MG63 (cell line): ENCODE measurements at regions not wholly inside any gene's neighbourhood (a gene's known extent, or its start where the extent isn't known, plus 50 kb on each side); places are given as distances from the start of the nearest gene placed in this dataset.
A peak's percentile ranks its signal among the peaks of the same experiment; 100 is the strongest.
"Not testable (repeated sequence)": the region's sequence is repeated elsewhere in the genome, so short reads cannot be mapped to it uniquely, and the experiment has no call there.

Source experiments
- DNase-seq: peaks from one replicate; pipeline ENCODE4 v3.0.0-alpha.2; 2020
- H3K27me3 ChIP-seq: fragments of 250-450 bp; sonication (Bioruptor Pico); 2 replicates; pipeline ENCODE4 v1.5.1; 2020; ENCODE audit warnings: mild to moderate bottlenecking, moderate library complexity
- H3K36me3 ChIP-seq: fragments of 250-450 bp; sonication (Bioruptor Pico); 2 replicates; pipeline ENCODE4 v1.5.1; 2020; ENCODE audit warnings: mild to moderate bottlenecking, moderate library complexity
- H3K4me3 ChIP-seq: fragments of 250-450 bp; sonication (Bioruptor Pico); 2 replicates; pipeline ENCODE4 v1.5.1; 2020; ENCODE audit warnings: mild to moderate bottlenecking, moderate library complexity
- H3K9me3 ChIP-seq: fragments of 250-450 bp; sonication (Bioruptor Pico); 2 replicates; pipeline ENCODE4 v1.5.1; 2020; ENCODE audit warnings: mild to moderate bottlenecking, moderate library complexity

- Histone ChIP-seq H3K27me3 (no peaks in the 10 kb centered on the region), H3K36me3 (no peaks in the 10 kb centered on the region), H3K4me3 (no peak overlapping the region), H3K9me3 (peaks cover 7% of the 10 kb centered on the region)
- DNase-seq: no peak
These were observed 177.5 kb downstream of the MTCL1 start for GRCh38 chr18:8882632-8883408.

GRCh38 chr18:8883409-8883668 lies 178.0 kb downstream of the MTCL1 start:
- H3K4me3 ChIP-seq: no peak overlapping the region

GRCh38 chr18:8887877-8888276 lies 182.5 kb downstream of the MTCL1 start:
- not testable (repeated sequence) for H3K4me3 ChIP-seq, H3K36me3 ChIP-seq, H3K27me3 ChIP-seq, DNase-seq
- H3K9me3 ChIP-seq: peaks cover 14% of the 10 kb centered on the region

More at GRCh38 chr18:8883409-8883668, 178.0 kb downstream of the MTCL1 start:
- no peaks in the 10 kb centered on the region for H3K27me3 ChIP-seq
- peaks cover 13% of the 10 kb centered on the region for H3K9me3 ChIP-seq
- no peak for DNase-seq
- no peaks in the 10 kb centered on the region for H3K36me3 ChIP-seq

- no peaks in the 10 kb centered on the region for H3K36me3 ChIP-seq
- H3K9me3 ChIP-seq: peaks cover 12% of the 10 kb centered on the region
- no peak overlapping the region for H3K4me3 ChIP-seq
- H3K27me3 ChIP-seq: no peaks in the 10 kb centered on the region
- no peak for DNase-seq
These were observed 184.1 kb downstream of the MTCL1 start for GRCh38 chr18:8889489-8889888.

GRCh38 chr18:8890503-8890902 lies 185.1 kb downstream of the MTCL1 start:
- DNase-seq: not testable (repeated sequence)
- H3K9me3 ChIP-seq: peaks cover 12% of the 10 kb centered on the region

GRCh38 chr18:8890957-8891464 lies 185.7 kb downstream of the MTCL1 start:
- H3K4me3 ChIP-seq: no peak overlapping the region
- H3K27me3 ChIP-seq: no peaks in the 10 kb centered on the region
- no peaks in the 10 kb centered on the region for H3K36me3 ChIP-seq
- H3K9me3 ChIP-seq: peaks cover 12% of the 10 kb centered on the region
- peak; percentile 71 for DNase-seq

More at GRCh38 chr18:8890503-8890902, 185.1 kb downstream of the MTCL1 start:
- H3K4me3 ChIP-seq, H3K27me3 ChIP-seq, H3K36me3 ChIP-seq: not testable (repeated sequence)

- Histone ChIP-seq H3K27me3 (no peaks in the 10 kb centered on the region), H3K4me3 (no peak overlapping the region), H3K9me3 (peaks cover 12% of the 10 kb centered on the region), H3K36me3 (no peaks in the 10 kb centered on the region)
- no peak for DNase-seq
These were observed 187.9 kb downstream of the MTCL1 start for GRCh38 chr18:8893221-8893620.

GRCh38 chr18:8893628-8894231 lies 188.4 kb downstream of the MTCL1 start:
- no peak overlapping the region for H3K4me3 ChIP-seq
- no peak for DNase-seq
- peaks cover 11% of the 10 kb centered on the region for H3K9me3 ChIP-seq
- no peaks in the 10 kb centered on the region for H3K27me3 ChIP-seq
- H3K36me3 ChIP-seq: no peaks in the 10 kb centered on the region

GRCh38 chr18:8894823-8895222 lies 189.5 kb downstream of the MTCL1 start:
- Histone ChIP-seq H3K27me3 (no peaks in the 10 kb centered on the region), H3K9me3 (peaks cover 9% of the 10 kb centered on the region), H3K36me3 (no peaks in the 10 kb centered on the region), H3K4me3 (no peak overlapping the region)
- no peak for DNase-seq

- Histone ChIP-seq H3K4me3 (no peak overlapping the region), H3K36me3 (no peaks in the 10 kb centered on the region), H3K27me3 (no peaks in the 10 kb centered on the region), H3K9me3 (peaks cover 9% of the 10 kb centered on the region)
- no peak for DNase-seq
These were observed 190.0 kb downstream of the MTCL1 start for GRCh38 chr18:8895341-8895740.

GRCh38 chr18:8895987-8896619 lies 190.7 kb downstream of the MTCL1 start:
- peak; percentile 86 for DNase-seq

GRCh38 chr18:8899000-8899399 lies 193.6 kb downstream of the MTCL1 start:
- Histone ChIP-seq H3K27me3 (no peaks in the 10 kb centered on the region), H3K36me3 (no peaks in the 10 kb centered on the region), H3K4me3 (no peak overlapping the region), H3K9me3 (peaks cover 16% of the 10 kb centered on the region)
- DNase-seq: no peak

More at GRCh38 chr18:8895987-8896619, 190.7 kb downstream of the MTCL1 start:
- Histone ChIP-seq H3K4me3 (no peak overlapping the region), H3K9me3 (peaks cover 9% of the 10 kb centered on the region), H3K36me3 (no peaks in the 10 kb centered on the region), H3K27me3 (no peaks in the 10 kb centered on the region)

GRCh38 chr18:8900552-8900951 lies 195.2 kb downstream of the MTCL1 start:
- Histone ChIP-seq H3K4me3 (no peak overlapping the region), H3K36me3 (no peaks in the 10 kb centered on the region), H3K9me3 (peaks cover 16% of the 10 kb centered on the region), H3K27me3 (no peaks in the 10 kb centered on the region)
- no peak for DNase-seq

GRCh38 chr18:8901019-8901418 lies 195.7 kb downstream of the MTCL1 start:
- Histone ChIP-seq H3K4me3 (no peak overlapping the region), H3K27me3 (no peaks in the 10 kb centered on the region), H3K36me3 (no peaks in the 10 kb centered on the region), H3K9me3 (peaks cover 17% of the 10 kb centered on the region)
- no peak for DNase-seq

- Histone ChIP-seq H3K27me3 (no peaks in the 10 kb centered on the region), H3K36me3 (no peaks in the 10 kb centered on the region), H3K9me3 (peaks cover 9% of the 10 kb centered on the region; the same call in 1 of the 2 replicates), H3K4me3 (no peak overlapping the region)
- DNase-seq: no peak
These were observed 198.2 kb upstream of the NDUFV2 start for GRCh38 chr18:8904316-8904715.

GRCh38 chr18:8908792-8909510 lies 193.5 kb upstream of the NDUFV2 start:
- peaks cover 2% of the 10 kb centered on the region; the same call in 1 of the 2 replicates for H3K9me3 ChIP-seq
- no peaks in the 10 kb centered on the region for H3K36me3 ChIP-seq
- no peaks in the 10 kb centered on the region for H3K27me3 ChIP-seq
- DNase-seq: no peak
- H3K4me3 ChIP-seq: no peak overlapping the region
